LNCAP (cell line): ENCODE measurements at regions not wholly inside any gene's neighbourhood (a gene's known extent, or its start where the extent isn't known, plus 50 kb on each side); places are given as distances from the start of the nearest gene placed in this dataset.

ENCODE experiments used
- CTCF ChIP-seq: fragments of 450-650 bp; IDR thresholded peaks from 2 replicates; pipeline ENCODE4 v1.5.1; 2017; ENCODE audit warnings: mild to moderate bottlenecking

DNA sequence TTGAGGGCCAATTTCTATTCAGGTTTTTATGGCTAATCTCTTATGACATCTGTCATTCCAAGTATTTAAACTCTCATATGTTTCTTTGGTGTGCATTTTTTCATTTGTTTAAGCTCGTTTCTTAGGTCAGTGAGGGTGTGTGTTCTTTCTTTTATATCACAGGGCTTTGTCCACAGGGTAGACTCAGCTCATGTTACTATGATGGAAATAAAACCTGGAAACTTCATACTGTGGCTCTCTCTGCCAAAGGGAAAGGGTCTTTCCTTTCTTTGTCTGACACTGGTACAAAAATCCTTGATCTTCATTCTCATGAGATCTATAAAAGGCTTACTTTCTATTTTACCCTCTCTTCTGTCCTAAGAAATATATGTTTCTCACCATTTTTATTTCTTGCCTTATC is 129.6 kb upstream of the SP8 start:
- no peak for TF ChIP-seq CTCF

- TF ChIP-seq CTCF, result no peak
Measured at GRCh38 chr7:20917603-20918002, 130.9 kb upstream of the SP8 start.

DNA sequence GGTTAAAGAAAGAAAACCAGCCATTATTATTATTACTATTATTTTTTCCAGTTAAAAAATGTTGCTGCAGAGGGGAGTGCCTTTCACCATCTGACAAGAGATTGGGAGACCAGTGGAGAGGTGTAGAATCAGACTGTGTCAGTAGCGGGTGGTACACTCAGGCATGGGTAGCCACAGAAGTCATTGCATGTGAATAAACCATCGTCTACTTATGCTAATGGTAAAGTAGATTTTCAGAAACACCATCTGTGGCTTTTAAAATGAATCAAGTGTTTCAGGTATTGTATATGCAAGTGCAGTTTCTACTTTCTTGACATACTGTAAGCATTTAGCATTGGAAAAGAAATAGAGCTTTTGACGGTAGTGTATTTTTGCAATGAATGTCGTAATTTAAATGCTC is 131.5 kb upstream of the SP8 start:
- no peak for TF ChIP-seq CTCF

DNA sequence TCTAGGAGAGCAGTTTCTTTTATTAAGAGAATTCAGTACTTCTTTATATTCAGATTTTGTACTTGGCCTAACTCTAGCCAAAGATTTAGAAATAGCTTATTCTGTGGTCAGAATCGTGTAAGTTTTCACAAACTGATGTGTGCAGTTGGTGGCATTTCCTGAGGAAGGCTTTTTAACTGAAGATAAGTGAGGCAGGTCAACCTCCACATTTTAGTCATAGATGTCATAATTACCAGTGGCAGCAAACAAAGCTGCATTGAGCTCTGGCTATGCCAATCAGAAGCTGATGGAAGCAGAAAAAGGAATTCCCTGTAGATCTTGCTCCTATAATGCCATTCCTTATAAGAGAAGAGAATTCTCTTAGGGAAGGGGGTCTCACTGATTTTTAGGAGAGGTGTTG is 141.3 kb upstream of the SP8 start:
- TF ChIP-seq CTCF, result no peak

- TF ChIP-seq CTCF, result no peak
Measured at GRCh38 chr7:20929199-20929598, 142.5 kb upstream of the SP8 start.

- TF ChIP-seq CTCF, result no peak
Measured at GRCh38 chr7:20931739-20932138, 145.1 kb upstream of the SP8 start.

- no peak for TF ChIP-seq CTCF
Measured at GRCh38 chr7:20932785-20933527, 146.3 kb upstream of the SP8 start.

DNA sequence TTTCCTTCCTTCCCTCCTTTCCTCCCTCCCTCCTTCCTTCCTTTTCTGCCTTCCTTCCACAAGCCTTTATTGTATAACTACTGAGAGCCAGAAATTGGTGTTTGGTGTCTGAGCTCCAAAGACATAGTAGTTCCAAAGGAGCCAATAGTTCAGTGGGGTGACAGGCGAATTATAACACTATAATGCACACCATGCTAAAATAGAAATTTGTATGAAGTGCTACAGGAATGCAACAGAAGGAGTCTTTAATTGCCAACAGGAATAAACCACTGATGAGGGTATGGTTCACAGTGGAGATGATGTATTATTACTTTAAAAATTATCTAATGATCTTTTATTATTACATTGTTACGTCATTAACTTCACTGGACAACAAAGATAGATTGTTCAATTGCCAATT is 158.8 kb upstream of the SP8 start:
- TF ChIP-seq CTCF, result no peak
